ENCODE measurements at regions not wholly inside any gene's neighbourhood (a gene's known extent, or its start where the extent isn't known, plus 50 kb on each side); places are given as distances from the start of the nearest gene placed in this dataset.

DNA sequence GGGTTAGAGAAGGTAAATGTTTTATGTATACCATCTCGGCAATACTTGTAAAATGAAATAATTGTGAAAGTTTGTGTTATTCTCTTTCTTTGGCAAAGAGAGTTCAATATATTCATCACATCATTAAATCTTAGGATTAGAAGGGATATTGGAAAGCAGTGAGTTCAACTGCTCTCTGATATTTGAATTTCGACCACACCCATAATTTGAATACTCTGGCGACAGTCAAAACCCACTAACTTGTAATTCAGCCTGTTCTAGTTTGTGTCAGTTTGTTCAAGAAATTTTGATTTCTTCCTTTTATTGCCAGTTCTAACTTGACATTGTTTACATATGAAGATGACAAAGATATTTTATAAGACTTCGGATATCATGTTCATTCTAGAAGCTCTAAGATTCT, 1380.5 kb upstream of the CDH8 start:
- Histone ChIP-seq H3K9me2 (replicated peaks; ENCODE audit: insufficient read depth, low read length) (no peaks in the 10 kb centered on the region), H3K9me3 (replicated peaks; ENCODE audit: insufficient read depth, low read length) (no peaks in the 10 kb centered on the region), H3K4me1 (ENCODE audit: low read length) (no peaks in the 10 kb centered on the region), H3K4me3 (ENCODE audit: low read length) (no peak overlapping the region), H3K36me3 (replicated peaks; ENCODE audit: insufficient read depth, low read length) (no peaks in the 10 kb centered on the region), H3K27me3 (replicated peaks; ENCODE audit: insufficient read depth, low read length) (no peaks in the 10 kb centered on the region), H3F3A (ENCODE audit: insufficient read depth, low read length) (no peaks in the 10 kb centered on the region), H2AFZ (ENCODE audit: low read length) (no peak overlapping the region), H3K9ac (ENCODE audit: low read length) (no peak overlapping the region), H3K27ac (ENCODE audit: low read length) (no peak overlapping the region), H4K20me1 (ENCODE audit: insufficient read depth, low read length) (no peaks in the 10 kb centered on the region), H3K4me2 (ENCODE audit: low read depth, low read length) (no peak overlapping the region), H3K79me2 (ENCODE audit: low read length) (no peaks in the 10 kb centered on the region)
- TF ChIP-seq, protein P1, sequence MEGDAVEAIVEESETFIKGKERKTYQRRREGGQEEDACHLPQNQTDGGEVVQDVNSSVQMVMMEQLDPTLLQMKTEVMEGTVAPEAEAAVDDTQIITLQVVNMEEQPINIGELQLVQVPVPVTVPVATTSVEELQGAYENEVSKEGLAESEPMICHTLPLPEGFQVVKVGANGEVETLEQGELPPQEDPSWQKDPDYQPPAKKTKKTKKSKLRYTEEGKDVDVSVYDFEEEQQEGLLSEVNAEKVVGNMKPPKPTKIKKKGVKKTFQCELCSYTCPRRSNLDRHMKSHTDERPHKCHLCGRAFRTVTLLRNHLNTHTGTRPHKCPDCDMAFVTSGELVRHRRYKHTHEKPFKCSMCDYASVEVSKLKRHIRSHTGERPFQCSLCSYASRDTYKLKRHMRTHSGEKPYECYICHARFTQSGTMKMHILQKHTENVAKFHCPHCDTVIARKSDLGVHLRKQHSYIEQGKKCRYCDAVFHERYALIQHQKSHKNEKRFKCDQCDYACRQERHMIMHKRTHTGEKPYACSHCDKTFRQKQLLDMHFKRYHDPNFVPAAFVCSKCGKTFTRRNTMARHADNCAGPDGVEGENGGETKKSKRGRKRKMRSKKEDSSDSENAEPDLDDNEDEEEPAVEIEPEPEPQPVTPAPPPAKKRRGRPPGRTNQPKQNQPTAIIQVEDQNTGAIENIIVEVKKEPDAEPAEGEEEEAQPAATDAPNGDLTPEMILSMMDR (IDR thresholded peaks at IDR 0.05; ENCODE audit: low read length): no peak
- no peak for TF ChIP-seq EZH2phosphoT487 (IDR thresholded peaks at IDR 0.05; ENCODE audit: low read length)
- TF ChIP-seq EZH2 (optimal IDR thresholded peaks at IDR 0.05; ENCODE audit: low read depth, low read length): no peak
- no peak for DNase-seq

DNA sequence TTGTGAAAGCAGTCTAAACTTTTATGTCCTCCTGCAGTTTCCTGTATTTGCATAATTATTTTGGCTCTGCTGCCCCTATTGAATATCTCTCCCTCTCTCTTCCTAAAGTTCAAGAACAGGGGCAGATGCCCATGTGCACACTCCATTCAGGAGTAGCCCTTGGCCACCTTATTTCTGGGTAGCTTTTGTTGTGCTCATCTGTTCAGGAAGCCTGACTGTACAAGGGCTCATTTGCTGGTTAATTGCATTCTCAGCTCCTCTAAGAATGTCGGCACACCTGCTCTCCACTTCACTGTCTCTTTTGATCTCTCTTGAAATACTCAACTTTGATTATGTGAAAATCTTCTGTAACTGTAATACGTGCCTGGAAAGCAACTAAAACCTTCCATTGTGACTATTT, 1378.8 kb upstream of the CDH8 start:
- peak; percentile 50 for DNase-seq
- Histone ChIP-seq H3K4me2 (ENCODE audit: low read depth, low read length) (no peak overlapping the region), H3K4me1 (ENCODE audit: low read length) (no peaks in the 10 kb centered on the region), H3K27me3 (replicated peaks; ENCODE audit: insufficient read depth, low read length) (no peaks in the 10 kb centered on the region), H3K9ac (ENCODE audit: low read length) (no peak overlapping the region), H4K20me1 (ENCODE audit: insufficient read depth, low read length) (no peaks in the 10 kb centered on the region), H3K79me2 (ENCODE audit: low read length) (no peaks in the 10 kb centered on the region), H3K4me3 (ENCODE audit: low read length) (no peak overlapping the region), H3K9me3 (replicated peaks; ENCODE audit: insufficient read depth, low read length) (no peaks in the 10 kb centered on the region), H3K27ac (ENCODE audit: low read length) (peak overlapping the region; percentile 24; the same call in 1 of the 2 replicates), H3F3A (ENCODE audit: insufficient read depth, low read length) (no peaks in the 10 kb centered on the region), H2AFZ (ENCODE audit: low read length) (no peak overlapping the region), H3K9me2 (replicated peaks; ENCODE audit: insufficient read depth, low read length) (no peaks in the 10 kb centered on the region), H3K36me3 (replicated peaks; ENCODE audit: insufficient read depth, low read length) (no peaks in the 10 kb centered on the region)
- TF ChIP-seq EZH2phosphoT487 (IDR thresholded peaks at IDR 0.05; ENCODE audit: low read length) (no peak), EZH2 (optimal IDR thresholded peaks at IDR 0.05; ENCODE audit: low read depth, low read length) (no peak)
- TF ChIP-seq, protein P1 (IDR thresholded peaks at IDR 0.05; ENCODE audit: low read length): no peak

DNA sequence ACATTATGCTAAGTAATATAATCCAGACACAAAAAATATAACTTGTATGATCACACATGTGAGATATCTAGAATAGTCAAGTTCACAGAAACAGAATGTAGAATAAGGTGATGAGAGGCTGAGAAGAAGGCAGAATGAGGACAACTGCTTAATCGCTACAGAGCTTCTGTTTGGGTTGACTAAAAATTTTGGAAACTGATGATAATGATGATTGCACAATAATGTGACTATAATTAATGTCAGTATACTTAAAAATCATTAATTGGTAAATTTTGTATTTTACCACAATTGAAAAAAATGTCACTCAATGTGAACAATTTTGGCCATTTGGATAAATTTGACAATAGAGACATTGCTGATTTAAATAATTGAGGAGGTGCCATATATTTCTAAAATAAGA, 1374.4 kb upstream of the CDH8 start:
- DNase-seq: no peak
- Histone ChIP-seq H3K9ac (ENCODE audit: low read length) (no peak overlapping the region), H3K4me2 (ENCODE audit: low read depth, low read length) (no peak overlapping the region), H3K27ac (ENCODE audit: low read length) (no peak overlapping the region), H3K4me3 (ENCODE audit: low read length) (no peak overlapping the region), H4K20me1 (ENCODE audit: insufficient read depth, low read length) (no peaks in the 10 kb centered on the region), H3F3A (ENCODE audit: insufficient read depth, low read length) (no peaks in the 10 kb centered on the region), H3K27me3 (replicated peaks; ENCODE audit: insufficient read depth, low read length) (no peaks in the 10 kb centered on the region), H3K9me3 (replicated peaks; ENCODE audit: insufficient read depth, low read length) (no peaks in the 10 kb centered on the region), H3K79me2 (ENCODE audit: low read length) (no peaks in the 10 kb centered on the region), H3K4me1 (ENCODE audit: low read length) (no peaks in the 10 kb centered on the region), H3K36me3 (replicated peaks; ENCODE audit: insufficient read depth, low read length) (no peaks in the 10 kb centered on the region), H2AFZ (ENCODE audit: low read length) (no peak overlapping the region), H3K9me2 (replicated peaks; ENCODE audit: insufficient read depth, low read length) (no peaks in the 10 kb centered on the region)
- TF ChIP-seq EZH2phosphoT487 (IDR thresholded peaks at IDR 0.05; ENCODE audit: low read length): no peak
- TF ChIP-seq, protein P1 (IDR thresholded peaks at IDR 0.05; ENCODE audit: low read length): no peak
- TF ChIP-seq EZH2 (optimal IDR thresholded peaks at IDR 0.05; ENCODE audit: low read depth, low read length): no peak
